SK-N-MC (cell line): ENCODE measurements at regions not wholly inside any gene's neighbourhood (a gene's known extent, or its start where the extent isn't known, plus 50 kb on each side); places are given as distances from the start of the nearest gene placed in this dataset.

Source experiments
- EZH2 ChIP-seq: fragments of 200-600 bp; sonication (generic); IDR thresholded peaks from one replicate; pipeline ENCODE4 v1.6.1; 2017; ENCODE audit warnings: antibody characterized with exemption
- FOXP2 ChIP-seq: optimal IDR thresholded peaks from 2 replicates; pipeline ENCODE3; 2011; ENCODE audit warnings: mild to moderate bottlenecking, moderate library complexity; ENCODE audit not compliant: insufficient read depth; ENCODE audit errors: extremely low read length, control extremely low read depth
- POLR2AphosphoS5 ChIP-seq: IDR thresholded peaks from 2 replicates; pipeline ENCODE4 v1.6.1; 2012; ENCODE audit warnings: mild to moderate bottlenecking, low read depth, low read length, borderline replicate concordance

DNA sequence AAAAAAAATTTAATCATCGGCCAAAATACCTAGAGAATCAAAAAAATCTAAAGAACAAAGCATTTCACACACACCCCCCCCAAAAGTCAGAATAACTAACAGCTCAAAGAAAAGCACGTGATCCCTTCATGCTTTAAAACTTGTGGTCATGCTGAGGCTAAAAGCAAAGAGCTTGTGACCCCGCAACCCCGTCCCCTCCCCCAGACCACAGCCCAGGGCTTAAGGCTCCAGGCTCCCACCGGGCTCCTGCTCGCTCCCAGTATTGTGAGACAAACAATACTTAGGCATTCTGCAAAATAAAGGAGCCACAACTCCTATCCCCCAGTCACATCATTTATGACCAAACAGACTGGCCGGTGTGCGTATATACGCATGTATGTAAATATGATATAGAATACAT lies 62.1 kb upstream of the CCDC160 start:
- no peak for TF ChIP-seq EZH2
- TF ChIP-seq POLR2AphosphoS5 = no peak
- TF ChIP-seq FOXP2 = no peak
